ENCODE measurements at regions not wholly inside any gene's neighbourhood (a gene's known extent, or its start where the extent isn't known, plus 50 kb on each side); places are given as distances from the start of the nearest gene placed in this dataset.
"Not testable (repeated sequence)": the region's sequence is repeated elsewhere in the genome, so short reads cannot be mapped to it uniquely, and the experiment has no call there.

GRCh38 chr1:207256869-207257268, 64.6 kb upstream of the CD55 start:
- no peak overlapping the region for H3K27ac Mint-ChIP-seq
- H3K4me3 Mint-ChIP-seq = no peak overlapping the region
- peaks cover 21 to 42% of the 10 kb centered on the region in 2 donors for H3K36me3 Mint-ChIP-seq
- no peaks in the 10 kb centered on the region for H3K27me3 Mint-ChIP-seq
- DNase-seq = no peak
- no peak for ATAC-seq (replicated peaks)
- peaks cover 2 to 4% of the 10 kb centered on the region in 2 donors for H3K4me1 Mint-ChIP-seq
- peaks cover 31 to 38% of the 10 kb centered on the region in 2 donors for H3K9me3 Mint-ChIP-seq

DNA sequence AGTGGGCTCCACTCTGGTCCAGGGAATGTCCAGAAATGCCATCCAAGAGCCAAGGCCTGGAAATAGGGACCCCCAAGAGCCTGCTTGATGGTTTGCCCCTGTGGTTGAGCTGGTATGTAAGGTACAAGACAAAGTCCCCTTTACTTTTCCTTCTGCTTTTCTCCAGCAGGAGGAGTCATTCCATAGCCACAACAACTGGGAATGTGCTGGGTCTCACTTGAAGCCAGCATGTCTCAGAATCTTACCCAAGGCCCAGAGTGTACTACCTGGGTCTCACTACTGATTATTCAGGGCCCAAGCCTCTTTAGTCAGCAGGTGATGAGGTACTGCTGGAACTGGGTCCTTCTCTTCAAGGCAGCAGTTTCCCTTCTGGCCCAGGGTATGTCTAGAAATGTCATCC, 62.1 kb upstream of the CD55 start:
- no peak overlapping the region for H3K27ac Mint-ChIP-seq
- DNase-seq (no peak), ATAC-seq (replicated peaks) (no peak)
- no peaks in the 10 kb centered on the region for H3K27me3 Mint-ChIP-seq
- peaks cover 23 to 32% of the 10 kb centered on the region in 2 donors for H3K9me3 Mint-ChIP-seq
- no peak overlapping the region for H3K4me3 Mint-ChIP-seq
- peaks cover 5 to 17% of the 10 kb centered on the region in 2 donors for H3K4me1 Mint-ChIP-seq
- H3K36me3 Mint-ChIP-seq = peaks cover 18 to 33% of the 10 kb centered on the region in 2 donors

GRCh38 chr1:207261971-207262370, 59.5 kb upstream of the CD55 start:
- Mint-ChIP-seq H3K9me3 (peaks cover 5 to 13% of the 10 kb centered on the region in 2 donors), H3K27ac (no peak overlapping the region), H3K4me1 (peaks cover 3 to 17% of the 10 kb centered on the region in 2 donors), H3K27me3 (no peaks in the 10 kb centered on the region), H3K4me3 (no peak overlapping the region), H3K36me3 (peaks cover 7 to 12% of the 10 kb centered on the region in 2 donors)
- DNase-seq = no peak
- ATAC-seq (replicated peaks) = no peak

DNA sequence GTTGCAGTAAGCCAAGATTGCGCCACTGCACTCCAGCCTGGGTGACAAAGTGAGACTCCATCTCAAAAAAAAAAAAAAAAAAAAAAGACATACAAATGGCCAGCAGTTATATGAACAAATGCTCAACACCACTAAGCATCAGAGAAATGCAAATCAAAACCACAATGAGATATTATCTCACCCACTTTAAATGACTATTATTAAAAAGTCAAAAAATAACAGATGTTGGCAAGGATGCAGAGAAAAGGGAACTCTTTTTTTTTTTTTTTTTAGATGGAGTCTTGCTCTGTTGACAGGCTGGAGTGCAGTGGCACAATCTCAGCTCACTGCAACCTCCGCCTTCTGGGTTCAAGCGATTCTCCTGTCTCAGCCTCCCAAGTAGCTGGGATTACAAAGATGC, 58.6 kb upstream of the CD55 start:
- DNase-seq; H3K36me3 Mint-ChIP-seq; ATAC-seq (replicated peaks); H3K27me3 Mint-ChIP-seq; H3K27ac Mint-ChIP-seq; H3K9me3 Mint-ChIP-seq; H3K4me3 Mint-ChIP-seq: not testable (repeated sequence)
- peaks cover 3 to 17% of the 10 kb centered on the region in 2 donors for H3K4me1 Mint-ChIP-seq

- peaks cover 0 to 3% of the 10 kb centered on the region in 2 donors for H3K36me3 Mint-ChIP-seq
- ATAC-seq (replicated peaks) (no peak), DNase-seq (no peak)
- H3K27me3 Mint-ChIP-seq = no peaks in the 10 kb centered on the region
- no peak overlapping the region for H3K27ac Mint-ChIP-seq
- no peak overlapping the region for H3K4me3 Mint-ChIP-seq
- peaks cover 0 to 4% of the 10 kb centered on the region in 2 donors for H3K9me3 Mint-ChIP-seq
- peaks cover 3 to 17% of the 10 kb centered on the region in 2 donors for H3K4me1 Mint-ChIP-seq
These were observed 56.7 kb upstream of the CD55 start for GRCh38 chr1:207264663-207265252.

- Mint-ChIP-seq H3K27ac (no peak overlapping the region), H3K4me1 (peaks cover 0 to 5% of the 10 kb centered on the region in 2 donors), H3K36me3 (no peaks in the 10 kb centered on the region), H3K27me3 (no peaks in the 10 kb centered on the region), H3K4me3 (no peak overlapping the region), H3K9me3 (peaks cover 3% of the 10 kb centered on the region in 2 donors)
- ATAC-seq (replicated peaks) = no peak
- no peak for DNase-seq
These were observed 53.1 kb upstream of the CD55 start for GRCh38 chr1:207268337-207268736.

- ATAC-seq (replicated peaks) = no peak
- H3K27ac Mint-ChIP-seq = no peak overlapping the region
- H3K27me3 Mint-ChIP-seq = no peaks in the 10 kb centered on the region
- H3K4me1 Mint-ChIP-seq = peaks cover 0 to 4% of the 10 kb centered on the region in 2 donors
- DNase-seq = no peak
- H3K4me3 Mint-ChIP-seq = no peak overlapping the region
- H3K9me3 Mint-ChIP-seq = peaks cover 3 to 4% of the 10 kb centered on the region in 2 donors
- H3K36me3 Mint-ChIP-seq = no peaks in the 10 kb centered on the region
These were observed 52.5 kb upstream of the CD55 start for GRCh38 chr1:207268753-207269511.

Data from stimulated activated naive B cell treated with anti-CD40 and anti-IgM and Interleukin-4, amounts not matched to agents 10 μg/mL and 1 μg/mL and 100 μg/mL, for 72 hours (primary cell).